SK-N-SH treated with all-trans-retinoic acid at 6 μM for 48 hours (cell line): ENCODE measurements at regions not wholly inside any gene's neighbourhood (a gene's known extent, or its start where the extent isn't known, plus 50 kb on each side); places are given as distances from the start of the nearest gene placed in this dataset.

Source experiments
- ARNTL ChIP-seq: fragments of 450-650 bp; formaldehyde crosslinking; IDR thresholded peaks from 2 replicates; pipeline ENCODE4 v1.5.0; 2020; ENCODE audit warnings: low read depth, mild to moderate bottlenecking, moderate library complexity, borderline replicate concordance
- CSDC2 ChIP-seq: fragments of 250-450 bp; sonication (Bioruptor Pico); IDR thresholded peaks from 2 replicates; pipeline ENCODE4 v1.5.0; 2020; ENCODE audit warnings: mild to moderate bottlenecking, moderate library complexity
- ISL1 ChIP-seq: fragments of 250-450 bp; sonication (Bioruptor Pico); IDR thresholded peaks from 2 replicates; pipeline ENCODE4 v2.1.2; 2022; ENCODE audit warnings: mild to moderate bottlenecking, moderate library complexity
- OSR1 ChIP-seq: fragments of 250-450 bp; sonication (Bioruptor Pico); IDR thresholded peaks from 2 replicates; pipeline ENCODE4 v1.8.0; 2022; ENCODE audit warnings: moderate library complexity, mild to moderate bottlenecking, inconsistent platforms
- PATZ1 ChIP-seq: fragments of 250-450 bp; sonication (Bioruptor Pico); IDR thresholded peaks from 2 replicates; pipeline ENCODE4 v1.8.0; 2020; ENCODE audit warnings: mild to moderate bottlenecking, moderate library complexity, borderline replicate concordance
- PPARA ChIP-seq: fragments of 250-450 bp; sonication (Bioruptor Pico); IDR thresholded peaks from 2 replicates; pipeline ENCODE4 v1.5.0; 2020; ENCODE audit warnings: mild to moderate bottlenecking, borderline replicate concordance
- TOX ChIP-seq: fragments of 250-450 bp; sonication (Bioruptor Pico); IDR thresholded peaks from 2 replicates; pipeline ENCODE4 v1.8.0; 2021; ENCODE audit warnings: mild to moderate bottlenecking, moderate library complexity, borderline replicate concordance
- ZNF565 ChIP-seq: fragments of 450-650 bp; formaldehyde crosslinking; conservative IDR thresholded peaks from 2 replicates; pipeline ENCODE4 v1.5.0; 2020; ENCODE audit warnings: low read depth, mild to moderate bottlenecking, moderate library complexity
- ZNF8 ChIP-seq: fragments of 450-650 bp; formaldehyde crosslinking; IDR thresholded peaks from 2 replicates; pipeline ENCODE4 v1.5.0; 2020; ENCODE audit warnings: mild to moderate bottlenecking, moderate library complexity
- TF ChIP-seq, protein P1 (sequence below): fragments of 250-450 bp; sonication (Bioruptor Pico); IDR thresholded peaks from 2 replicates; pipeline ENCODE4 v1.5.0; 2020; ENCODE audit warnings: mild to moderate bottlenecking, moderate library complexity

GRCh38 chr13:38498271-38498670, 148.6 kb downstream of the UFM1 start:
- no peak for TF ChIP-seq ZNF565
- TF ChIP-seq, protein P1, sequence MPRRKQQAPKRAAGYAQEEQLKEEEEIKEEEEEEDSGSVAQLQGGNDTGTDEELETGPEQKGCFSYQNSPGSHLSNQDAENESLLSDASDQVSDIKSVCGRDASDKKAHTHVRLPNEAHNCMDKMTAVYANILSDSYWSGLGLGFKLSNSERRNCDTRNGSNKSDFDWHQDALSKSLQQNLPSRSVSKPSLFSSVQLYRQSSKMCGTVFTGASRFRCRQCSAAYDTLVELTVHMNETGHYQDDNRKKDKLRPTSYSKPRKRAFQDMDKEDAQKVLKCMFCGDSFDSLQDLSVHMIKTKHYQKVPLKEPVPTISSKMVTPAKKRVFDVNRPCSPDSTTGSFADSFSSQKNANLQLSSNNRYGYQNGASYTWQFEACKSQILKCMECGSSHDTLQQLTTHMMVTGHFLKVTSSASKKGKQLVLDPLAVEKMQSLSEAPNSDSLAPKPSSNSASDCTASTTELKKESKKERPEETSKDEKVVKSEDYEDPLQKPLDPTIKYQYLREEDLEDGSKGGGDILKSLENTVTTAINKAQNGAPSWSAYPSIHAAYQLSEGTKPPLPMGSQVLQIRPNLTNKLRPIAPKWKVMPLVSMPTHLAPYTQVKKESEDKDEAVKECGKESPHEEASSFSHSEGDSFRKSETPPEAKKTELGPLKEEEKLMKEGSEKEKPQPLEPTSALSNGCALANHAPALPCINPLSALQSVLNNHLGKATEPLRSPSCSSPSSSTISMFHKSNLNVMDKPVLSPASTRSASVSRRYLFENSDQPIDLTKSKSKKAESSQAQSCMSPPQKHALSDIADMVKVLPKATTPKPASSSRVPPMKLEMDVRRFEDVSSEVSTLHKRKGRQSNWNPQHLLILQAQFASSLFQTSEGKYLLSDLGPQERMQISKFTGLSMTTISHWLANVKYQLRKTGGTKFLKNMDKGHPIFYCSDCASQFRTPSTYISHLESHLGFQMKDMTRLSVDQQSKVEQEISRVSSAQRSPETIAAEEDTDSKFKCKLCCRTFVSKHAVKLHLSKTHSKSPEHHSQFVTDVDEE (CRISPR knock-in tag), result no peak
- no peak for TF ChIP-seq PATZ1 (CRISPR knock-in tag)
- no peak for TF ChIP-seq TOX (CRISPR knock-in tag)
- TF ChIP-seq PPARA, result no peak
- no peak for TF ChIP-seq CSDC2 (CRISPR knock-in tag)
- no peak for TF ChIP-seq ISL1 (CRISPR knock-in tag)
- TF ChIP-seq OSR1 (CRISPR knock-in tag), result no peak
- no peak for TF ChIP-seq ZNF8 (CRISPR knock-in tag)
- TF ChIP-seq ARNTL, result no peak
